ENCODE measurements at regions not wholly inside any gene's neighbourhood (a gene's known extent, or its start where the extent isn't known, plus 50 kb on each side); places are given as distances from the start of the nearest gene placed in this dataset.

DNA sequence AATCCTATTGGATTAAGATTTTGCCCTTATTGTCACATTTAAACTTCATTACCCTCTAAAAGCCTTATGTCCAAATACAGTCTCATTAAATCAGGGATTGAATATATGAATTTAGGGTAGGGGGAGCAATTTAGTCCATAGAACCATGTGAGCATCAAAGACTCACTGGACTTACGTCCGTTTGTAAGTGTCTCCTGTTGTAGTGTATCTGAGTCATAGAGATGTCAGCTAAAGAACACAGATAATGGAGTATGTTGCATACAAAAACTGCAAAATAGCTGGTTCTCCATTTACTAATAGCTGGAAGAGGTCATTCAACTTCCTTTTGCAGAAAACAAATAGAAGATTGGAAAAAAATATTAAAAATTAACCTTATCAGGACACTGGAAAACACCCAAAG, 599.1 kb upstream of the SOX9 start:
- H3K27me3 ChIP-seq: no peaks in the 10 kb centered on the region
- H3K9me3 ChIP-seq: no peaks in the 10 kb centered on the region
- no peaks in the 10 kb centered on the region for H3K4me1 ChIP-seq
- H3K36me3 ChIP-seq: no peaks in the 10 kb centered on the region
- intact Hi-C loops (cut with DNase I; ENCODE audit: low total_unique reads): no loop called here
- no peak overlapping the region for H3K27ac ChIP-seq
- H3K4me3 ChIP-seq: no peak overlapping the region
- TF ChIP-seq, protein P1, sequence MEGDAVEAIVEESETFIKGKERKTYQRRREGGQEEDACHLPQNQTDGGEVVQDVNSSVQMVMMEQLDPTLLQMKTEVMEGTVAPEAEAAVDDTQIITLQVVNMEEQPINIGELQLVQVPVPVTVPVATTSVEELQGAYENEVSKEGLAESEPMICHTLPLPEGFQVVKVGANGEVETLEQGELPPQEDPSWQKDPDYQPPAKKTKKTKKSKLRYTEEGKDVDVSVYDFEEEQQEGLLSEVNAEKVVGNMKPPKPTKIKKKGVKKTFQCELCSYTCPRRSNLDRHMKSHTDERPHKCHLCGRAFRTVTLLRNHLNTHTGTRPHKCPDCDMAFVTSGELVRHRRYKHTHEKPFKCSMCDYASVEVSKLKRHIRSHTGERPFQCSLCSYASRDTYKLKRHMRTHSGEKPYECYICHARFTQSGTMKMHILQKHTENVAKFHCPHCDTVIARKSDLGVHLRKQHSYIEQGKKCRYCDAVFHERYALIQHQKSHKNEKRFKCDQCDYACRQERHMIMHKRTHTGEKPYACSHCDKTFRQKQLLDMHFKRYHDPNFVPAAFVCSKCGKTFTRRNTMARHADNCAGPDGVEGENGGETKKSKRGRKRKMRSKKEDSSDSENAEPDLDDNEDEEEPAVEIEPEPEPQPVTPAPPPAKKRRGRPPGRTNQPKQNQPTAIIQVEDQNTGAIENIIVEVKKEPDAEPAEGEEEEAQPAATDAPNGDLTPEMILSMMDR (IDR thresholded peaks at IDR 0.05): no peak
- DNase-seq: no peak

DNA sequence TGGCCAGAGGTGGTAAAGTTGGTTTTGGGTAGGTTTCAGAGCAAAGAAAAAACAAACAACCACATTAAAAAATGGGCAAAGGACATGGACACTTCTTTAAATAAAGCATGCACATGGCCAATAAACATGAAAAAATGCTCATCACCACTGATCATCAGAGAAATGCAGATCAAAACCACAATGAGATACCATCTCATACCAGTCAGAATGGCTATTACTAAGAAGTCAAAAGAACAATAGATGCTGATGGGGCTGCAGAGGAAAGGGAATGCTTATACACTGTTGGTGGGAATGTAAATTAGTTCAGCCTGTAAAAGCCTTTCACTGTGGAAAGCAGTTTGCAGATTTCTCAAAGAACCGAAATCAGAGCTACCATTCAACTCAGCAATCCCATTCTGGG, 598.4 kb upstream of the SOX9 start:
- intact Hi-C loops (cut with DNase I; ENCODE audit: low total_unique reads): no loop called here
- TF ChIP-seq, protein P1 (IDR thresholded peaks at IDR 0.05): no peak
- H3K4me3 ChIP-seq: no peak overlapping the region
- H3K9me3 ChIP-seq: no peaks in the 10 kb centered on the region
- no peaks in the 10 kb centered on the region for H3K27me3 ChIP-seq
- no peak for DNase-seq
- H3K4me1 ChIP-seq: no peaks in the 10 kb centered on the region
- H3K27ac ChIP-seq: no peak overlapping the region
- no peaks in the 10 kb centered on the region for H3K36me3 ChIP-seq

DNA sequence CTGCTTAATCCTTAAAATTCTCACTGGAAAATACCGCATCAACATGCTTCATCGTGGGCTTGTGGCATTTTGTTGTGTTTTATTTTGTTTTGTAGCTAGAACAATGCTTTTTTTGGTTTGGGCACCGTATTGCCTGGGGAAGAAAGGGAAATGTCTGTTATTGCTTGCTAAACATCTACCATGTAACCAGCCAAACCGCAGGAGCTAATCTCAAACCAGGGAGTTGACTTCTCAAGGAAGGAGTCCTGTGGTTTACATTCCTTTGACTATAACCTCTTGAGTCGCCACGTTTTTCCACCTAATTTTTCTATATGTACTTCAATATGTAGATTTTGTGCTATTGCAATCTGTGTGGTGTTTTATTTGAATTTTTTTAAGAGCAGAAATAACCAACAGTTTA, 593.5 kb upstream of the SOX9 start:
- Histone ChIP-seq H3K27me3 (no peaks in the 10 kb centered on the region), H3K36me3 (no peaks in the 10 kb centered on the region), H3K4me1 (no peaks in the 10 kb centered on the region), H3K4me3 (no peak overlapping the region), H3K27ac (no peak overlapping the region), H3K9me3 (no peaks in the 10 kb centered on the region)
- TF ChIP-seq, protein P1 (IDR thresholded peaks at IDR 0.05): no peak
- no peak for DNase-seq
- intact Hi-C loops (cut with DNase I; ENCODE audit: low total_unique reads): no loop called here

DNA sequence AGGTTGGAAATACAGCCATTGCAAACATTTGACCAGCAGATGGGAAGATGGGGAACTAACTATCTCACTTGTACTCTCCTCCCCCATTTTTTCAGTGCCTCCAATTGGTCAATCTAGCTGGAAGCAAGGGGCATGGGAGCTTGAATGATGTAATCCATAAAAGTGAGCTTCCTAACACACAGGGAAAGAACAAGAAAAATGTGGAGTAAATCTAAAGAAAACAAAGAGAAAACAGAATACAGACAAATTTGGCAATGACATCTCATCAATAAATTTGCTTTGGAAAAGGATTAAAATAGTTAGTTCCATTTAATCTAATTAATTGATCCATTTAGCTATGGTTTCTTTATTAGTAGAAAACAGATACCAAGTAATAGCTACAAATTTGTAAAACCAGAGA, 592.6 kb upstream of the SOX9 start:
- Histone ChIP-seq H3K36me3 (no peaks in the 10 kb centered on the region), H3K4me1 (no peaks in the 10 kb centered on the region), H3K4me3 (no peak overlapping the region), H3K27ac (no peak overlapping the region), H3K9me3 (no peaks in the 10 kb centered on the region), H3K27me3 (no peaks in the 10 kb centered on the region)
- DNase-seq: no peak
- TF ChIP-seq, protein P1 (IDR thresholded peaks at IDR 0.05): no peak
- intact Hi-C loops (cut with DNase I; ENCODE audit: low total_unique reads): no loop called here

DNA sequence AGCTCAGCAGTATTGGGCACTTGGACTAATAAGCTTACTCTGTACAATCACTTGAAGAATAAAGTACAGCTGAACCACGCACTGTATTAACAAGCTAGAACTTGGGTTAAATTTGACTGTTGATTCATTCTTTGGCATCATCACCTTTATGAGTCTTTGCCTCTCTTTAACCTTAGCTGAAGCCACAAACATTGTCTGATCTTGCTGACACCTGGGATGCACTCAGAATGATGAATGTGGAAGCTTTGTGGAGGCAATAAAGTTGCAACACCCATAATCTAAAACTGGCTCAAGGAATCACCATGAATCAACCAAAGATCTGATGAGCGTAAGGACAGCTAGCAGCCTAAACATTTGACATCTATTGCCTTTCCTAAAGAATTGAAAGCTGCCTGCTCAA, 590.6 kb upstream of the SOX9 start:
- H3K4me3 ChIP-seq: no peak overlapping the region
- DNase-seq: no peak
- H3K36me3 ChIP-seq: no peaks in the 10 kb centered on the region
- TF ChIP-seq, protein P1 (IDR thresholded peaks at IDR 0.05): no peak
- intact Hi-C loops (cut with DNase I; ENCODE audit: low total_unique reads): no loop called here
- H3K27ac ChIP-seq: no peak overlapping the region
- no peaks in the 10 kb centered on the region for H3K9me3 ChIP-seq
- no peaks in the 10 kb centered on the region for H3K4me1 ChIP-seq
- no peaks in the 10 kb centered on the region for H3K27me3 ChIP-seq

DNA sequence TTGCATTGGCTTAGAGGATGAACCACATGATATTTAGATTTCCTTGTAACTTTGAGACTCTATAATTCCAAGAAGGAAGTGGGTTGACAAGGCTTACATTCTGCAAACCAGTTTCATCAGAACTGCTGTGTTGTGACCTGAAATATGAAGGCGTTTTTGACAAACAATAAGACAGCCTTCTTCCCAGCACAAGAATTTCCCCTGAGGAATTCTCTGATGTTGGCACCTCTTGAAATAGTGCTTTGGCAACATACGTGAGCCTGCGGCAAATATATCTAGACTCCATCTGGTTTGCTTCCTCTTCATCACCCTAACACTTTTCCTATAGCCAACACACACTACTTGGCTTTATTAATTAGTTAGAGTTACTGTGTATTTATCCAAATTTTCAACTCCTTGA, 585.5 kb upstream of the SOX9 start:
- Histone ChIP-seq H3K4me3 (no peak overlapping the region), H3K9me3 (no peaks in the 10 kb centered on the region), H3K4me1 (no peaks in the 10 kb centered on the region), H3K27me3 (no peaks in the 10 kb centered on the region), H3K27ac (no peak overlapping the region), H3K36me3 (no peaks in the 10 kb centered on the region)
- no peak for DNase-seq
- TF ChIP-seq, protein P1 (IDR thresholded peaks at IDR 0.05): no peak
- intact Hi-C loops (cut with DNase I; ENCODE audit: low total_unique reads): no loop called here

Data from tibial artery (tissue), 4 donors.